HCT116 (cell line): ENCODE measurements at regions not wholly inside any gene's neighbourhood (a gene's known extent, or its start where the extent isn't known, plus 50 kb on each side); places are given as distances from the start of the nearest gene placed in this dataset.

Experiments used
- ATAC-seq: fragments of 200-7000 bp; cut with Tn5 transposase; 2 replicates; pipeline ENCODE4 v1.9.1; 2020; ENCODE audit warnings: mild to moderate bottlenecking, moderate library complexity
- BruUV-seq: library from RNA; stranded (reverse); fragments of 400-500 nt; replicated peaks from 2 replicates; lab custom pipeline; 2021; lab: Mats Ljungman, UMichigan
- CTCF ChIA-PET: fragments of 300-600 bp; sonication (Branson Sonifier 250); formaldehyde crosslinking; loops from one replicate; lab custom pipeline; 2021; ENCODE audit warnings: antibody characterized with exemption; lab: Charles Lee
- POLR2A ChIA-PET: fragments of 300-600, 350-600 bp; sonication (Branson Sonifier 250); formaldehyde crosslinking; loops from one replicate; lab custom pipeline; 2021; ENCODE audit warnings: antibody characterized with exemption; lab: Charles Lee
- RAD21 ChIA-PET, 2 experiments: fragments of 300-600 bp; sonication (Branson Sonifier 250); formaldehyde crosslinking; loops; one replicate each; lab custom pipeline; 2023; ENCODE audit warnings: low total read pairs in 2 of 2; ENCODE audit not compliant: uncharacterized antibody in 2 of 2, unreplicated experiment in 2 of 2, low non-redundant PET in 1 of 2; lab: Charles Lee
- DNase-seq: peaks from one replicate; pipeline ENCODE4 v3.0.0-alpha.2; 2010; ENCODE audit warnings: low read depth, low spot score
- H2AFZ ChIP-seq: fragments of 200-600 bp; shearing (Covaris generic), sonication (generic); 2 replicates; pipeline ENCODE4 v1.6.1; 2017; ENCODE audit warnings: low read depth, mixed run types, mixed read lengths, antibody characterized with exemption, low read length; ENCODE audit not compliant: poor library complexity, severe bottlenecking
- H3K27ac ChIP-seq: 2 replicates; pipeline ENCODE4 v1.5.1; 2012; ENCODE audit warnings: low read depth, low read length
- H3K27me3 ChIP-seq: fragments of 200-600 bp; sonication (generic); 2 replicates; pipeline ENCODE4 v1.6.1; 2016; ENCODE audit warnings: mixed run types, low read length, mixed read lengths; ENCODE audit not compliant: insufficient read depth
- H3K36me3 ChIP-seq, 2 experiments: fragments of 200-500 bp in 1 of 2; fragments of 200-600 bp in 1 of 2; sonication (Bioruptor generic) in 1 of 2; sonication (generic) in 1 of 2; 2 replicates each; pipeline versions ENCODE4 v1.5.1 to v1.6.1; 2014 to 2016; ENCODE audit warnings: low read length in 2 of 2, inconsistent platforms in 1 of 2, mixed read lengths in 1 of 2, mixed run types in 1 of 2; ENCODE audit not compliant: insufficient read depth in 2 of 2, control insufficient read depth in 1 of 2
- H3K4me1 ChIP-seq, 2 experiments: fragments of 200-600 bp in 1 of 2; sonication (generic) in 1 of 2; 2 replicates each; pipeline versions ENCODE4 v1.5.1 to v1.6.1; 2012 to 2017; ENCODE audit warnings: low read length in 2 of 2, inconsistent platforms in 1 of 2, mild to moderate bottlenecking in 1 of 2, mixed read lengths in 1 of 2, mixed run types in 1 of 2, moderate library complexity in 1 of 2; ENCODE audit not compliant: insufficient read depth in 2 of 2, control insufficient read depth in 1 of 2
- H3K4me2 ChIP-seq: fragments of 200-600 bp; sonication (generic); 2 replicates; pipeline ENCODE4 v1.6.1; 2017; ENCODE audit warnings: mixed run types, low read length, mixed read lengths
- H3K4me3 ChIP-seq, 2 experiments: fragments of 200-600 bp in 1 of 2; sonication (generic) in 1 of 2; replicated peaks in 1 of 2; 2 replicates each; pipeline ENCODE4 v1.5.1; 2011 to 2016; ENCODE audit warnings: low read length in 2 of 2, control low read depth in 1 of 2, low read depth in 1 of 2, mild to moderate bottlenecking in 1 of 2, mixed read lengths in 1 of 2, mixed run types in 1 of 2
- H3K79me2 ChIP-seq: fragments of 200-600 bp; sonication (generic); 2 replicates; pipeline ENCODE4 v1.6.1; 2017; ENCODE audit warnings: mild to moderate bottlenecking, mixed run types, low read length, moderate library complexity, mixed read lengths; ENCODE audit not compliant: insufficient read depth
- H3K9ac ChIP-seq: fragments of 200-600 bp; sonication (generic); 2 replicates; pipeline ENCODE4 v1.6.1; 2016; ENCODE audit warnings: low read length, mixed read lengths
- H3K9me2 ChIP-seq: fragments of 200-600 bp; sonication (generic), shearing (Covaris generic); 2 replicates; pipeline ENCODE4 v1.6.1; 2017; ENCODE audit warnings: mixed run types, mild to moderate bottlenecking, moderate library complexity; ENCODE audit not compliant: insufficient read depth
- H3K9me3 ChIP-seq, 2 experiments: fragments of 200-500 bp in 1 of 2; fragments of 200-600 bp in 1 of 2; sonication (Bioruptor generic) in 1 of 2; sonication (generic) in 1 of 2; 2 replicates each; pipeline ENCODE4 v1.6.1; 2014 to 2017; ENCODE audit warnings: low read length in 2 of 2, mixed read lengths in 2 of 2, inconsistent platforms in 1 of 2, low read depth in 1 of 2, mild to moderate bottlenecking in 1 of 2, mixed run types in 1 of 2, moderate library complexity in 1 of 2; ENCODE audit not compliant: control insufficient read depth in 1 of 2, insufficient read depth in 1 of 2
- H4K20me1 ChIP-seq: fragments of 200-600 bp; sonication (generic), shearing (Covaris generic); 2 replicates; pipeline ENCODE4 v1.6.1; 2017; ENCODE audit warnings: mixed run types, mild to moderate bottlenecking, moderate library complexity; ENCODE audit not compliant: insufficient read depth
- ATF3 ChIP-seq: IDR thresholded peaks from 2 replicates; pipeline ENCODE4 v1.6.1; 2012
- CBX3 ChIP-seq: IDR thresholded peaks from 2 replicates; pipeline ENCODE4 v1.6.1; 2012; ENCODE audit warnings: low read depth
- CEBPB ChIP-seq: IDR thresholded peaks from 2 replicates; pipeline ENCODE4 v1.6.1; 2012; ENCODE audit warnings: low read depth
- CTCF ChIP-seq, 3 experiments: fragments of 200-600 bp in 1 of 3; sonication (generic) in 1 of 3; IDR thresholded peaks in 2 of 3; conservative IDR thresholded peaks in 1 of 3; 2 replicates each; pipeline ENCODE4 v1.5.1; 2012 to 2017; ENCODE audit warnings: low read depth in 2 of 3, low read length in 2 of 3, antibody characterized with exemption in 1 of 3, borderline replicate concordance in 1 of 3, control low read depth in 1 of 3, mild to moderate bottlenecking in 1 of 3, mixed read lengths in 1 of 3, mixed run types in 1 of 3, moderate library complexity in 1 of 3; ENCODE audit not compliant: insufficient read depth in 1 of 3
- EGR1 ChIP-seq: IDR thresholded peaks from 2 replicates; pipeline ENCODE4 v1.6.1; 2012; ENCODE audit warnings: low read depth
- ELF1 ChIP-seq: IDR thresholded peaks from 2 replicates; pipeline ENCODE4 v1.6.1; 2012; ENCODE audit warnings: low read depth, borderline replicate concordance
- EZH2 ChIP-seq: fragments of 200-600 bp; sonication (generic); IDR thresholded peaks from 2 replicates; pipeline ENCODE4 v1.6.1; 2017; ENCODE audit warnings: antibody characterized with exemption, mixed run types
- FOSL1 ChIP-seq: IDR thresholded peaks from 2 replicates; pipeline ENCODE4 v1.6.1; 2012; ENCODE audit warnings: low read depth
- JUND ChIP-seq: IDR thresholded peaks from 2 replicates; pipeline ENCODE4 v1.6.1; 2012
- POLR2A ChIP-seq: IDR thresholded peaks from 2 replicates; pipeline ENCODE4 v1.7.0; 2011; ENCODE audit warnings: borderline replicate concordance; ENCODE audit not compliant: insufficient read depth, insufficient read length; ENCODE audit errors: extremely low read depth
- POLR2AphosphoS5 ChIP-seq: IDR thresholded peaks from 2 replicates; pipeline ENCODE4 v1.6.1; 2011; ENCODE audit warnings: mild to moderate bottlenecking, low read depth, low read length, moderate library complexity
- RAD21 ChIP-seq: IDR thresholded peaks from 2 replicates; pipeline ENCODE4 v1.6.1; 2012; ENCODE audit warnings: low read depth, mild to moderate bottlenecking
- SIN3A ChIP-seq: IDR thresholded peaks from 2 replicates; pipeline ENCODE4 v1.6.1; 2012; ENCODE audit warnings: low read depth
- SP1 ChIP-seq: IDR thresholded peaks from 2 replicates; pipeline ENCODE4 v1.6.1; 2012; ENCODE audit warnings: low read depth
- SRF ChIP-seq: IDR thresholded peaks from 2 replicates; pipeline ENCODE4 v1.6.1; 2012; ENCODE audit warnings: low read depth
- TCF7L2 ChIP-seq: IDR thresholded peaks from 2 replicates; pipeline ENCODE4 v1.7.0; 2011; ENCODE audit warnings: borderline replicate concordance, inconsistent platforms; ENCODE audit not compliant: insufficient read depth, insufficient read length; ENCODE audit errors: extremely low read depth
- YY1 ChIP-seq: IDR thresholded peaks from 2 replicates; pipeline ENCODE4 v1.6.1; 2011; ENCODE audit warnings: low read length, low read depth, moderate library complexity, mild to moderate bottlenecking; ENCODE audit not compliant: insufficient replicate concordance; ENCODE audit errors: extremely low read depth
- ZFX ChIP-seq: fragments of 450-650 bp; IDR thresholded peaks from 2 replicates; pipeline ENCODE4 v1.6.1; 2017
- ZNF274 ChIP-seq: fragments of 200-500 bp; sonication (Bioruptor generic); IDR thresholded peaks from 2 replicates; pipeline ENCODE4 v1.6.1; 2014; ENCODE audit warnings: mild to moderate bottlenecking, low read depth, low read length, inconsistent platforms
- intact Hi-C: fragments of 100-400 bp; cut with micrococcal nuclease; formaldehyde crosslinking; loops from 2 replicates; pipeline ENCODE4 v1.10.0; 2022
- TF ChIP-seq, protein P1 (sequence below): IDR thresholded peaks from 2 replicates; pipeline ENCODE4 v1.6.1; 2012

DNA sequence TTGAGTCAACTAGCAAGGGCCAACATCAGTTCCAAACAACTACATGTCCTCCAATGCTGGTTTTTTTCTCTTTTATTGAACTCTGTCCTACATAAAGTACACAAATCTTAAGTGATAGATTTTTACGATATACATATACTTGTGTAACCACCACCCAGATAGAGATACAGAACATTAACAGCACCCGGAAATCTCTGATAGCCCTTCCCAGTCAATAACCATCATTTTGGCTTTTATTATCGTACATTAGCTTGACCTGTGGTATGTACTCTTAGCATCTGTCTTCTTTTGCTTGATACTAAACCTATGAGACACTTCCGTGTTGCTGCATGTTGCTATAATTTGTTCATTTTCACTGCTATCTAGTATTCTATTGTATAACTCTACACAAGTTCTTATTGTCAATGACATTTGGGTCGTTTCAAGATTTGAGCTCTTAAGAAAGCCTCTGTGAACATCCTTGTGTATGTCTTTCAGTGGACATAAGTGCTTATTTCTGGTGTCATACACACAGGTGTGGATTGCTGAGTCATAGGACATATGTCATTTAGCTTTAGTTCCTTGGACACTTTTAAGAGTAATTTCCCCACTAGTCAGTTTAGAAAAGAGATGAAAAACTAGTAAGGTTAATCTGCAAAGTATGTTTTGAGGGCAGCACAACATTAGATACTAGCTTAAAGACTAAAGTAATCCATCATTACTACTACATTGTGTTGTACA, 111.1 kb downstream of the PRLHR start:
- Histone ChIP-seq H4K20me1 (no peaks in the 10 kb centered on the region), H3K9me2 (no peaks in the 10 kb centered on the region), H3K4me2 (no peak overlapping the region), H3K27ac (no peak overlapping the region), H3K27me3 (no peaks in the 10 kb centered on the region), H3K4me1 (no peaks in the 10 kb centered on the region), H2AFZ (no peak overlapping the region), H3K9me3 (peaks cover 0 to 5% of the 10 kb centered on the region in 2 experiments; a peak in 1 of 4 replicates), H3K36me3 (no peaks in the 10 kb centered on the region), H3K79me2 (no peaks in the 10 kb centered on the region), H3K9ac (no peak overlapping the region), H3K4me3 (no peak overlapping the region)
- ATAC-seq: no peak
- POLR2A ChIA-PET: no interaction called here
- intact Hi-C loops: no loop called here
- TF ChIP-seq JUND: no peak
- TF ChIP-seq TCF7L2: no peak
- TF ChIP-seq, protein P1, sequence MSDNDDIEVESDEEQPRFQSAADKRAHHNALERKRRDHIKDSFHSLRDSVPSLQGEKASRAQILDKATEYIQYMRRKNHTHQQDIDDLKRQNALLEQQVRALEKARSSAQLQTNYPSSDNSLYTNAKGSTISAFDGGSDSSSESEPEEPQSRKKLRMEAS: no peak
- no peak for TF ChIP-seq FOSL1
- no peak for TF ChIP-seq ZFX
- no peak for TF ChIP-seq EGR1
- no peak for TF ChIP-seq CBX3
- no peak for TF ChIP-seq ZNF274
- TF ChIP-seq SIN3A: no peak
- TF ChIP-seq POLR2AphosphoS5: no peak
- no peak for TF ChIP-seq ATF3
- no peak for TF ChIP-seq SRF
- TF ChIP-seq EZH2: no peak
- no peak for TF ChIP-seq POLR2A
- TF ChIP-seq CEBPB: no peak
- no peak for TF ChIP-seq CTCF (IDR thresholded peaks at IDR 0.05 in 2 of 3, conservative IDR thresholded peaks at IDR 0.05 in 1 of 3; ENCODE audit: borderline replicate concordance in 1 of 3, insufficient read depth in 1 of 3, low read depth in 2 of 3, low read length in 2 of 3)
- TF ChIP-seq ELF1: no peak
- TF ChIP-seq YY1: no peak
- TF ChIP-seq RAD21: no peak
- TF ChIP-seq SP1: no peak
- RAD21 ChIA-PET: interaction anchor here in 1 of 2 experiments (0.6 kb wide), 1 partner anchor 8 kb away, joined by 4 read pairs; no protein-coding TSS in a partner anchor
- DNase-seq: no peak
- BruUV-seq: no TSS peak
- CTCF ChIA-PET: no interaction called here
